K562 (cell line): ENCODE measurements at regions not wholly inside any gene's neighbourhood (a gene's known extent, or its start where the extent isn't known, plus 50 kb on each side); places are given as distances from the start of the nearest gene placed in this dataset.

Source experiments
- ATAC-seq: fragments of 200-7000 bp; cut with Tn5 transposase; 3 replicates; pipeline ENCODE4 v1.9.1; 2020; ENCODE audit warnings: moderate library complexity
- BruUV-seq: library from RNA; stranded (reverse); fragments of 400-500 nt; replicated peaks from 2 replicates; lab custom pipeline; 2021; lab: Mats Ljungman, UMichigan
- CTCF ChIA-PET: fragments of 300-600 bp; formaldehyde crosslinking; extraction: SDS; loops from one replicate; lab custom pipeline; 2021; ENCODE audit warnings: low intra/inter-chr PET ratio; lab: Yijun Ruan, JAX
- POLR2A ChIA-PET: fragments of 300-600, 350-650 bp; sonication (Branson Sonifier 250); formaldehyde crosslinking; extraction: SDS; loops from one replicate; lab custom pipeline; 2021; ENCODE audit warnings: antibody characterized with exemption, inconsistent platforms; lab: Yijun Ruan, JAX
- DNase-seq, 4 experiments: peaks; one replicate each; pipeline versions ENCODE4 v3.0.0 to v3.0.0-alpha.2; 2011 to 2018; ENCODE audit warnings: low spot score in 3 of 4, mixed read lengths in 3 of 4; ENCODE audit errors: extremely low read depth in 1 of 4
- FAIRE-seq: peaks from 2 replicates; lab custom pipeline; 2011; peaks lifted over from hg19 to GRCh38; lab: Jason Lieb, UNC
- H2AFZ ChIP-seq: 2 replicates; pipeline ENCODE4 v1.6.0; 2011; ENCODE audit warnings: low read depth, low read length, control low read depth, inconsistent platforms
- H3K27ac ChIP-seq: fragments of 200-600 bp; 3 replicates; pipeline ENCODE4 v1.8.0; 2011; ENCODE audit warnings: low read depth, mild to moderate bottlenecking, control low read depth, inconsistent platforms, low read length, moderate library complexity, mixed read lengths; ENCODE audit errors: extremely low read depth
- H3K27me3 ChIP-seq, 2 experiments: fragments of 300-600 bp in 1 of 2; 2 replicates in 1 of 2; 3 replicates in 1 of 2; pipeline versions ENCODE4 v1.6.0 to v1.8.0; 2011; ENCODE audit warnings: inconsistent platforms in 2 of 2, low read length in 2 of 2, mild to moderate bottlenecking in 1 of 2, mixed read lengths in 1 of 2, moderate library complexity in 1 of 2; ENCODE audit not compliant: control insufficient read depth in 2 of 2, insufficient read depth in 2 of 2
- H3K36me3 ChIP-seq: fragments of 300-600 bp; 3 replicates; pipeline ENCODE4 v1.8.0; 2011; ENCODE audit warnings: mild to moderate bottlenecking, low read length, inconsistent platforms; ENCODE audit not compliant: control insufficient read depth, insufficient read depth
- H3K4me1 ChIP-seq, 2 experiments: fragments of 200-600 bp in 1 of 2; replicated peaks in 1 of 2; 2 replicates in 1 of 2; 3 replicates in 1 of 2; pipeline versions ENCODE4 v1.5.1 to v1.8.0; 2011; ENCODE audit warnings: inconsistent platforms in 2 of 2, low read length in 2 of 2, mild to moderate bottlenecking in 1 of 2, mixed read lengths in 1 of 2, moderate library complexity in 1 of 2; ENCODE audit not compliant: control insufficient read depth in 2 of 2, insufficient read depth in 2 of 2
- H3K4me2 ChIP-seq: 2 replicates; pipeline ENCODE4 v1.6.1; 2011; ENCODE audit warnings: low read length, control low read depth, inconsistent platforms, mixed read lengths; ENCODE audit not compliant: insufficient read depth
- H3K4me3 ChIP-seq: fragments of 200-600 bp; sonication (generic), shearing (Covaris generic); 2 replicates; pipeline ENCODE4 v1.5.1; 2016; ENCODE audit warnings: control low read depth, inconsistent platforms
- H3K79me2 ChIP-seq: fragments of 200-600 bp; 3 replicates; pipeline ENCODE4 v1.8.0; 2011; ENCODE audit warnings: low read length, inconsistent platforms; ENCODE audit not compliant: control insufficient read depth, insufficient read depth
- H3K9ac ChIP-seq, 2 experiments: 2 replicates each; pipeline versions ENCODE4 v1.6.0 to v1.6.1; 2011; ENCODE audit warnings: low read depth in 2 of 2, low read length in 2 of 2, control low read depth in 1 of 2, inconsistent platforms in 1 of 2, mild to moderate bottlenecking in 1 of 2, mixed read lengths in 1 of 2; ENCODE audit not compliant: insufficient read depth in 1 of 2
- H3K9me1 ChIP-seq: one replicate; pipeline ENCODE4 v1.6.0; 2011; ENCODE audit warnings: inconsistent platforms, mild to moderate bottlenecking, low read length, moderate library complexity; ENCODE audit not compliant: control insufficient read depth, insufficient read depth
- H3K9me3 ChIP-seq: replicated peaks from 2 replicates; pipeline ENCODE4 v1.5.1; 2011; ENCODE audit warnings: low read depth, low read length, inconsistent platforms; ENCODE audit not compliant: control insufficient read depth, insufficient read depth
- H4K20me1 ChIP-seq: replicated peaks from 2 replicates; pipeline ENCODE4 v1.6.1; 2011; ENCODE audit warnings: low read length, inconsistent platforms, mixed read lengths; ENCODE audit not compliant: control insufficient read depth, insufficient read depth
- CBFB ChIP-seq: sonication (generic); formaldehyde crosslinking; IDR thresholded peaks from 2 replicates; pipeline ENCODE4 v1.4.0; 2020; ENCODE audit warnings: mild to moderate bottlenecking, missing genetic modification reagents
- CEBPB ChIP-seq: fragments of 450-650 bp; IDR thresholded peaks from 2 replicates; pipeline ENCODE4 v1.6.1; 2016; ENCODE audit warnings: missing genetic modification characterization, missing compliant biosample characterization
- FOXO4 ChIP-seq: fragments of 450-650 bp; formaldehyde crosslinking; IDR thresholded peaks from 2 replicates; pipeline ENCODE4 v1.4.0; 2020; ENCODE audit warnings: mild to moderate bottlenecking, moderate library complexity
- HMG20B ChIP-seq: fragments of 250-450 bp; sonication (Bioruptor Pico); IDR thresholded peaks from 2 replicates; pipeline ENCODE4 v1.5.0; 2021; ENCODE audit warnings: mild to moderate bottlenecking
- HMGN3 ChIP-seq: IDR thresholded peaks from 2 replicates; pipeline ENCODE4 v1.6.1; 2011; ENCODE audit warnings: borderline replicate concordance, low read depth, mild to moderate bottlenecking, mixed read lengths, low read length; ENCODE audit not compliant: insufficient read length; ENCODE audit errors: extremely low read depth
- JUN ChIP-seq, 2 experiments: sonication (generic) in 1 of 2; formaldehyde crosslinking in 1 of 2; IDR thresholded peaks; 2 replicates each; pipeline versions ENCODE4 v1.6.1 to v1.8.0; 2012 to 2022; ENCODE audit warnings: borderline replicate concordance in 2 of 2, mild to moderate bottlenecking in 2 of 2, improper control_type of control experiment in 1 of 2, low read depth in 1 of 2, low read length in 1 of 2, missing genetic modification reagents in 1 of 2
- MED1 ChIP-seq: sonication (generic); formaldehyde crosslinking; IDR thresholded peaks from 2 replicates; pipeline ENCODE4 v1.8.1; 2023; ENCODE audit warnings: missing genetic modification reagents, borderline replicate concordance
- MEIS2 ChIP-seq: fragments of 450-650 bp; IDR thresholded peaks from 2 replicates; pipeline ENCODE4 v1.6.1; 2014; ENCODE audit warnings: mild to moderate bottlenecking; ENCODE audit not compliant: partially characterized antibody
- MXI1 ChIP-seq: IDR thresholded peaks from 2 replicates; pipeline ENCODE4 v1.6.1; 2011; ENCODE audit warnings: low read depth, mild to moderate bottlenecking, improper control_type of control experiment, low read length
- MYNN ChIP-seq, 2 experiments: sonication (generic); formaldehyde crosslinking in 1 of 2; IDR thresholded peaks; 2 replicates each; pipeline versions ENCODE4 v1.5.0 to v1.6.1; 2016 to 2020; ENCODE audit warnings: antibody characterized with exemption in 1 of 2, missing genetic modification reagents in 1 of 2
- NFYB ChIP-seq: IDR thresholded peaks from 2 replicates; pipeline ENCODE4 v1.6.1; 2011; ENCODE audit warnings: mild to moderate bottlenecking, moderate library complexity; ENCODE audit not compliant: insufficient read length; ENCODE audit errors: extremely low read depth
- RBM17 ChIP-seq: fragments of 200-400 bp; formaldehyde crosslinking; IDR thresholded peaks from 2 replicates; pipeline ENCODE4 v1.6.1; 2017; ENCODE audit warnings: low read depth, mild to moderate bottlenecking, low read length, borderline replicate concordance
- TAF1 ChIP-seq: IDR thresholded peaks from 2 replicates; pipeline ENCODE4 v1.6.1; 2011; ENCODE audit warnings: mild to moderate bottlenecking, low read length, moderate library complexity; ENCODE audit not compliant: insufficient read depth, control insufficient read depth, severe bottlenecking; ENCODE audit errors: extremely low read depth
- VEZF1 ChIP-seq: fragments of 200-800 bp; sonication (Bioruptor generic); IDR thresholded peaks from 2 replicates; pipeline ENCODE4 v1.6.1; 2017; ENCODE audit warnings: missing genetic modification characterization, missing compliant biosample characterization
- YY1 ChIP-seq, 3 experiments: IDR thresholded peaks; 2 replicates each; pipeline ENCODE4 v1.6.1; 2011; ENCODE audit warnings: low read length in 2 of 3, mild to moderate bottlenecking in 2 of 3, moderate library complexity in 2 of 3, borderline replicate concordance in 1 of 3, control low read depth in 1 of 3, low read depth in 1 of 3; ENCODE audit not compliant: insufficient read depth in 3 of 3, insufficient replicate concordance in 2 of 3, control insufficient read depth in 1 of 3, insufficient read length in 1 of 3; ENCODE audit errors: extremely low read depth in 1 of 3
- ZBED1 ChIP-seq: IDR thresholded peaks from 2 replicates; pipeline ENCODE4 v1.6.1; 2014
- ZNF384 ChIP-seq: IDR thresholded peaks from 2 replicates; pipeline ENCODE4 v1.6.1; 2012; ENCODE audit warnings: low read depth, low read length, improper control_type of control experiment
- ZNF655 ChIP-seq: fragments of 250-450 bp; sonication (Bioruptor Pico); IDR thresholded peaks from 2 replicates; pipeline ENCODE4 v1.5.0; 2021
- ZNF696 ChIP-seq: fragments of 250-450 bp; sonication (Bioruptor Pico); conservative IDR thresholded peaks from 2 replicates; pipeline ENCODE4 v1.4.0; 2020; ENCODE audit warnings: mild to moderate bottlenecking, moderate library complexity
- WGBS: fragments of 100-300 bp; shearing (Covaris generic); methylation state at CpG from one replicate; pipeline ENCODE4 v1.1.6; 2016; ENCODE audit warnings: low coverage, mixed read lengths; ENCODE audit not compliant: insufficient coverage; ENCODE audit errors: missing lambda C conversion rate; 5-methylcytosine and 5-hydroxymethylcytosine counted together
- in situ Hi-C: fragments of 300-500 bp; cut with MboI; formaldehyde crosslinking; loops from 4 replicates; pipeline ENCODE4 v1.15.0; 2018; ENCODE audit warnings: inconsistent platforms, mixed read lengths
- intact Hi-C: fragments of 100-400 bp; cut with micrococcal nuclease; formaldehyde crosslinking; loops from 2 replicates; pipeline ENCODE4 v1.14.2; 2022

DNA sequence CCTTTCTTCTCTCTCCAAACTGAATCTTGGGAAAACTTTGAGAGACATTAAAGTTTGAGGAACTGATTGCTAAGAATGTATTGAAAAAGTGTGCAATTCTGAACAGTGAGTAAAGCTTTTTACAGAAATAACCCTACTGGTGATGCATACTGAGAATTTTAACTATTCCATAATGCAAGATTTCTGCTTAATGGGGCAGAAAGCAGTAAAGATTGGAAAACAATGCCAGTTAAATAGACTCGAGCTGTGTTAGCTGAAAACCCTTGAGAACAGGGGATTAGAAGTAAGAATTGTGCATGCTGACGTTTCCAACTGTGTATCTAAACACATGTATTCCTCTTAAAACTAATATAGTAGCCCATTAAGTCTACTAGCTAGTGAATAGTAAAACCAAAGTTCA lies 1500.2 kb upstream of the PRMT6 start:
- no peak overlapping the region for H3K9ac ChIP-seq
- no peaks in the 10 kb centered on the region for H3K4me1 ChIP-seq
- in situ Hi-C loops (no loop called here), intact Hi-C loops (no loop called here)
- no peaks in the 10 kb centered on the region for H3K79me2 ChIP-seq
- H3K9me1 ChIP-seq: no peaks in the 10 kb centered on the region
- FAIRE-seq: no peak
- H3K4me2 ChIP-seq: no peak overlapping the region
- H4K20me1 ChIP-seq: no peaks in the 10 kb centered on the region
- H3K4me3 ChIP-seq: no peak overlapping the region
- WGBS: 0% methylated on average over 2 of the region's 2 CpGs
- H2AFZ ChIP-seq: no peak overlapping the region
- H3K27ac ChIP-seq: no peak overlapping the region
- H3K9me3 ChIP-seq: 0 out of 2 replicates have a peak, but pooled peaks cover 2% of the 10 kb centered on the region
- DNase-seq: no peak
- no TSS peak for BruUV-seq
- H3K27me3 ChIP-seq: no peaks in the 10 kb centered on the region
- CTCF ChIA-PET: no interaction called here
- no peaks in the 10 kb centered on the region for H3K36me3 ChIP-seq
- TF ChIP-seq VEZF1 (CRISPR knock-in tag): no peak
- TF ChIP-seq ZNF696 (CRISPR knock-in tag): no peak
- TF ChIP-seq CEBPB: no peak
- TF ChIP-seq FOXO4: no peak
- no peak for TF ChIP-seq TAF1
- TF ChIP-seq NFYB: no peak
- TF ChIP-seq HMG20B (CRISPR knock-in tag): no peak
- TF ChIP-seq MYNN (IDR thresholded peaks at IDR 0.05): no peak
- no peak for TF ChIP-seq MYNN (CRISPR knock-in tag; IDR thresholded peaks at IDR 0.05)
- TF ChIP-seq ZNF384: no peak
- no peak for TF ChIP-seq ZNF655 (CRISPR knock-in tag)
- no peak for TF ChIP-seq YY1 (IDR thresholded peaks at IDR 0.05; ENCODE audit: borderline replicate concordance in 1 of 3, control insufficient read depth in 1 of 3, extremely low read depth in 1 of 3, insufficient read depth in 3 of 3, insufficient read length in 1 of 3, insufficient replicate concordance in 2 of 3, low read depth in 1 of 3, low read length in 2 of 3)
- no peak for TF ChIP-seq MEIS2
- no peak for TF ChIP-seq HMGN3
- no peak for TF ChIP-seq MXI1
- no peak for TF ChIP-seq JUN (IDR thresholded peaks at IDR 0.05; ENCODE audit: borderline replicate concordance, low read depth, low read length)
- no peak for TF ChIP-seq JUN (CRISPR knock-in tag; IDR thresholded peaks at IDR 0.05; ENCODE audit: borderline replicate concordance)
- TF ChIP-seq CBFB: no peak
- TF ChIP-seq ZBED1: no peak
- TF ChIP-seq MED1: no peak
- TF ChIP-seq RBM17: no peak
- no peak for ATAC-seq
- POLR2A ChIA-PET: no interaction called here
